ENCODE measurements at regions not wholly inside any gene's neighbourhood (a gene's known extent, or its start where the extent isn't known, plus 50 kb on each side); places are given as distances from the start of the nearest gene placed in this dataset.

DNA sequence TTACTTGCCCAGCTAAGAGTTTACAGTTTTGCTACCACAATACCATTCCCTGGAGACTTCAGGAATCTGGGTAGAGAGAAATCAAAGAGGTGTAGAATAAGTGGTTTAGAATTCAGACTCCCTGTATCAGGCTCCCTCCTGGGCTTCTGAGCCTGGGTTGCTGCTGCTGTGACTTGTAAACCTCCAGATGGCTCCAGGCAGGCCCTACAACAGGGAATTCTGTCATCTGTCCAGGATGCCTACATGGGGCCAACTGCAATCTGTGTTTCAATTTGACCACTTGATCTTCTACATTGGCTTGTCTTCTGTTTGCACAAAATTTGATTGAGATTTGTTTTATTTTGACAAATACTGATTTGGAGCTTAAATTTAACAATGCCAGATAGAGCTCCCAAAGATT, 183.9 kb downstream of the RAD51AP2 start:
- TF ChIP-seq, protein P1, sequence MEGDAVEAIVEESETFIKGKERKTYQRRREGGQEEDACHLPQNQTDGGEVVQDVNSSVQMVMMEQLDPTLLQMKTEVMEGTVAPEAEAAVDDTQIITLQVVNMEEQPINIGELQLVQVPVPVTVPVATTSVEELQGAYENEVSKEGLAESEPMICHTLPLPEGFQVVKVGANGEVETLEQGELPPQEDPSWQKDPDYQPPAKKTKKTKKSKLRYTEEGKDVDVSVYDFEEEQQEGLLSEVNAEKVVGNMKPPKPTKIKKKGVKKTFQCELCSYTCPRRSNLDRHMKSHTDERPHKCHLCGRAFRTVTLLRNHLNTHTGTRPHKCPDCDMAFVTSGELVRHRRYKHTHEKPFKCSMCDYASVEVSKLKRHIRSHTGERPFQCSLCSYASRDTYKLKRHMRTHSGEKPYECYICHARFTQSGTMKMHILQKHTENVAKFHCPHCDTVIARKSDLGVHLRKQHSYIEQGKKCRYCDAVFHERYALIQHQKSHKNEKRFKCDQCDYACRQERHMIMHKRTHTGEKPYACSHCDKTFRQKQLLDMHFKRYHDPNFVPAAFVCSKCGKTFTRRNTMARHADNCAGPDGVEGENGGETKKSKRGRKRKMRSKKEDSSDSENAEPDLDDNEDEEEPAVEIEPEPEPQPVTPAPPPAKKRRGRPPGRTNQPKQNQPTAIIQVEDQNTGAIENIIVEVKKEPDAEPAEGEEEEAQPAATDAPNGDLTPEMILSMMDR (IDR thresholded peaks at IDR 0.05; ENCODE audit: low read depth, low read length): no peak
- TF ChIP-seq POLR2A (IDR thresholded peaks at IDR 0.05; ENCODE audit: extremely low read depth, insufficient read length) (no peak), MYC (IDR thresholded peaks at IDR 0.05; ENCODE audit: low read depth, low read length) (no peak)
- TF ChIP-seq, protein P2, sequence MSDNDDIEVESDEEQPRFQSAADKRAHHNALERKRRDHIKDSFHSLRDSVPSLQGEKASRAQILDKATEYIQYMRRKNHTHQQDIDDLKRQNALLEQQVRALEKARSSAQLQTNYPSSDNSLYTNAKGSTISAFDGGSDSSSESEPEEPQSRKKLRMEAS (IDR thresholded peaks at IDR 0.05; ENCODE audit: low read depth, low read length): no peak
